ENCODE measurements at regions not wholly inside any gene's neighbourhood (a gene's known extent, or its start where the extent isn't known, plus 50 kb on each side); places are given as distances from the start of the nearest gene placed in this dataset.
"Not testable (repeated sequence)": the region's sequence is repeated elsewhere in the genome, so short reads cannot be mapped to it uniquely, and the experiment has no call there.

DNA sequence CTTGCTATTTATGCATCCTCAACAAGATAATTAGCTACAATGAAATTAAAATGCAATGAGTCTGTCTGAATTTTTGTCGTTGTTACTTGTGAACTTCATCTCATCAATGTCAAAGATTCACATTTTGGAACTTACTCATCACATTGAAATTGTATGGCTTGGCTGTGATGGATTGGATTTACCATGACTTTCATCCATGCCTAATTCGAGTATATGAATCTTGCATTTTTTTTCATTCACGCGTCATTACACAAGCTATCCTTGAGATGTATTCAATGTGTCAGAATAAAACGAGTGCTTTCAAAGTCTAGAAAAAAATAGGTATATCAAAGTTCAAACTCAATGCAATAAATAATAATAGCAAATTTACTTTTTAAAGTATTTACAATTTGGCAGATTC, 265.3 kb downstream of the MAP2K6 start:
- Histone ChIP-seq H3K27ac (ENCODE audit: low read length) (no peak overlapping the region), H3K9me3 (ENCODE audit: low read length) (no peaks in the 10 kb centered on the region), H3K4me3 (ENCODE audit: low read length) (no peak overlapping the region), H3F3A (ENCODE audit: insufficient read depth, low read length, poor library complexity, severe bottlenecking) (no peaks in the 10 kb centered on the region), H2AFZ (ENCODE audit: low read depth, low read length) (no peak overlapping the region), H3K9ac (ENCODE audit: low read length) (no peak overlapping the region), H4K20me1 (ENCODE audit: insufficient read depth) (no peaks in the 10 kb centered on the region), H3K36me3 (ENCODE audit: insufficient read depth, low read length) (no peaks in the 10 kb centered on the region), H3K79me2 (replicated peaks; ENCODE audit: insufficient read depth, low read length) (no peaks in the 10 kb centered on the region), H3K4me2 (ENCODE audit: low read length) (no peak overlapping the region), H3K9me2 (ENCODE audit: insufficient read depth, low read length) (no peaks in the 10 kb centered on the region), H3K27me3 (ENCODE audit: insufficient read depth, low read depth, low read length) (no peaks in the 10 kb centered on the region)
- no peak for TF ChIP-seq MXI1 (conservative IDR thresholded peaks at IDR 0.05; ENCODE audit: poor library complexity, severe bottlenecking)
- TF ChIP-seq EZH2 (IDR thresholded peaks at IDR 0.05; ENCODE audit: borderline replicate concordance, insufficient read depth, low read length, poor library complexity, severe bottlenecking): no peak
- TF ChIP-seq POLR2AphosphoS5 (IDR thresholded peaks at IDR 0.05): peak; percentile 9
- no peak for TF ChIP-seq SMC3 (conservative IDR thresholded peaks at IDR 0.05; ENCODE audit: poor library complexity)
- TF ChIP-seq, protein P1, sequence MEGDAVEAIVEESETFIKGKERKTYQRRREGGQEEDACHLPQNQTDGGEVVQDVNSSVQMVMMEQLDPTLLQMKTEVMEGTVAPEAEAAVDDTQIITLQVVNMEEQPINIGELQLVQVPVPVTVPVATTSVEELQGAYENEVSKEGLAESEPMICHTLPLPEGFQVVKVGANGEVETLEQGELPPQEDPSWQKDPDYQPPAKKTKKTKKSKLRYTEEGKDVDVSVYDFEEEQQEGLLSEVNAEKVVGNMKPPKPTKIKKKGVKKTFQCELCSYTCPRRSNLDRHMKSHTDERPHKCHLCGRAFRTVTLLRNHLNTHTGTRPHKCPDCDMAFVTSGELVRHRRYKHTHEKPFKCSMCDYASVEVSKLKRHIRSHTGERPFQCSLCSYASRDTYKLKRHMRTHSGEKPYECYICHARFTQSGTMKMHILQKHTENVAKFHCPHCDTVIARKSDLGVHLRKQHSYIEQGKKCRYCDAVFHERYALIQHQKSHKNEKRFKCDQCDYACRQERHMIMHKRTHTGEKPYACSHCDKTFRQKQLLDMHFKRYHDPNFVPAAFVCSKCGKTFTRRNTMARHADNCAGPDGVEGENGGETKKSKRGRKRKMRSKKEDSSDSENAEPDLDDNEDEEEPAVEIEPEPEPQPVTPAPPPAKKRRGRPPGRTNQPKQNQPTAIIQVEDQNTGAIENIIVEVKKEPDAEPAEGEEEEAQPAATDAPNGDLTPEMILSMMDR (IDR thresholded peaks at IDR 0.05; ENCODE audit: poor library complexity, severe bottlenecking): no peak
- TF ChIP-seq, protein P2, sequence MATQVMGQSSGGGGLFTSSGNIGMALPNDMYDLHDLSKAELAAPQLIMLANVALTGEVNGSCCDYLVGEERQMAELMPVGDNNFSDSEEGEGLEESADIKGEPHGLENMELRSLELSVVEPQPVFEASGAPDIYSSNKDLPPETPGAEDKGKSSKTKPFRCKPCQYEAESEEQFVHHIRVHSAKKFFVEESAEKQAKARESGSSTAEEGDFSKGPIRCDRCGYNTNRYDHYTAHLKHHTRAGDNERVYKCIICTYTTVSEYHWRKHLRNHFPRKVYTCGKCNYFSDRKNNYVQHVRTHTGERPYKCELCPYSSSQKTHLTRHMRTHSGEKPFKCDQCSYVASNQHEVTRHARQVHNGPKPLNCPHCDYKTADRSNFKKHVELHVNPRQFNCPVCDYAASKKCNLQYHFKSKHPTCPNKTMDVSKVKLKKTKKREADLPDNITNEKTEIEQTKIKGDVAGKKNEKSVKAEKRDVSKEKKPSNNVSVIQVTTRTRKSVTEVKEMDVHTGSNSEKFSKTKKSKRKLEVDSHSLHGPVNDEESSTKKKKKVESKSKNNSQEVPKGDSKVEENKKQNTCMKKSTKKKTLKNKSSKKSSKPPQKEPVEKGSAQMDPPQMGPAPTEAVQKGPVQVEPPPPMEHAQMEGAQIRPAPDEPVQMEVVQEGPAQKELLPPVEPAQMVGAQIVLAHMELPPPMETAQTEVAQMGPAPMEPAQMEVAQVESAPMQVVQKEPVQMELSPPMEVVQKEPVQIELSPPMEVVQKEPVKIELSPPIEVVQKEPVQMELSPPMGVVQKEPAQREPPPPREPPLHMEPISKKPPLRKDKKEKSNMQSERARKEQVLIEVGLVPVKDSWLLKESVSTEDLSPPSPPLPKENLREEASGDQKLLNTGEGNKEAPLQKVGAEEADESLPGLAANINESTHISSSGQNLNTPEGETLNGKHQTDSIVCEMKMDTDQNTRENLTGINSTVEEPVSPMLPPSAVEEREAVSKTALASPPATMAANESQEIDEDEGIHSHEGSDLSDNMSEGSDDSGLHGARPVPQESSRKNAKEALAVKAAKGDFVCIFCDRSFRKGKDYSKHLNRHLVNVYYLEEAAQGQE (IDR thresholded peaks at IDR 0.05; ENCODE audit: borderline replicate concordance): no peak
- no peak for TF ChIP-seq RAD21 (conservative IDR thresholded peaks at IDR 0.05)
- TF ChIP-seq TAF1 (IDR thresholded peaks at IDR 0.05; ENCODE audit: low read depth): no peak
- TF ChIP-seq EP300 (conservative IDR thresholded peaks at IDR 0.05; ENCODE audit: poor library complexity, severe bottlenecking): peak; percentile 64

DNA sequence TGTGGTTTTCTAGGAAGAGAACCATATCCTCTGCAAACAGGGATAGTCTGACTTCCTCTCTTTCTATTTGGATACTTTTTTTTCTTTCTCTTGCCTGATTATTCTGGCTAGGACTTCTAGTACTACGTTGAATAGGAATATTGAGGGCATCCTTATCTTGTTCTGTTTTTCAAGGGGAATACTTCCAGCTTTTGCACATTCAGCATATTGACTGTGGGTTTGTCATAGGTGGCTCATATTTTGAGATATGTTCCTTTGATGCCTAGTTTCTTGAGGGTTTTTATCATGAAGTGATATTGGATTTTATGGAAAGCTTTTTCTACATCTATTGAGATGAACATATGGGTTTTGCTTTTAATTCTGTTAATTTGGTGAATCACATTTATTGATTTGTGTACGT, 269.8 kb downstream of the MAP2K6 start:
- H3K9me2 ChIP-seq (ENCODE audit: insufficient read depth, low read length): no peaks in the 10 kb centered on the region
- H3K9ac ChIP-seq (ENCODE audit: low read length): no peak overlapping the region
- no peaks in the 10 kb centered on the region for H3K27me3 ChIP-seq (ENCODE audit: insufficient read depth, low read depth, low read length)
- TF ChIP-seq POLR2AphosphoS5 (IDR thresholded peaks at IDR 0.05): no peak
- no peak for TF ChIP-seq EZH2 (IDR thresholded peaks at IDR 0.05; ENCODE audit: borderline replicate concordance, insufficient read depth, low read length, poor library complexity, severe bottlenecking)
- no peak for TF ChIP-seq RAD21 (conservative IDR thresholded peaks at IDR 0.05)
- no peak for TF ChIP-seq EP300 (conservative IDR thresholded peaks at IDR 0.05; ENCODE audit: poor library complexity, severe bottlenecking)
- TF ChIP-seq SMC3 (conservative IDR thresholded peaks at IDR 0.05; ENCODE audit: poor library complexity): no peak
- TF ChIP-seq MXI1 (conservative IDR thresholded peaks at IDR 0.05; ENCODE audit: poor library complexity, severe bottlenecking): no peak
- TF ChIP-seq TAF1 (IDR thresholded peaks at IDR 0.05; ENCODE audit: low read depth): no peak
- TF ChIP-seq, protein P2 (IDR thresholded peaks at IDR 0.05; ENCODE audit: borderline replicate concordance): no peak
- TF ChIP-seq, protein P1 (IDR thresholded peaks at IDR 0.05; ENCODE audit: poor library complexity, severe bottlenecking): no peak
- H3K4me3 ChIP-seq (ENCODE audit: low read length): no peak overlapping the region
- H2AFZ ChIP-seq (ENCODE audit: low read depth, low read length): no peak overlapping the region
- H3K9me3 ChIP-seq (ENCODE audit: low read length): peaks cover 2% of the 10 kb centered on the region
- no peaks in the 10 kb centered on the region for H3K36me3 ChIP-seq (ENCODE audit: insufficient read depth, low read length)
- no peaks in the 10 kb centered on the region for H3F3A ChIP-seq (ENCODE audit: insufficient read depth, low read length, poor library complexity, severe bottlenecking)
- H4K20me1 ChIP-seq (ENCODE audit: insufficient read depth): no peaks in the 10 kb centered on the region
- no peaks in the 10 kb centered on the region for H3K79me2 ChIP-seq (replicated peaks; ENCODE audit: insufficient read depth, low read length)
- no peak overlapping the region for H3K4me2 ChIP-seq (ENCODE audit: low read length)
- no peak overlapping the region for H3K27ac ChIP-seq (ENCODE audit: low read length)

GRCh38 chr17:69685150-69685549, 270.7 kb downstream of the MAP2K6 start:
- H3K9me3 ChIP-seq (ENCODE audit: low read length); H3K9ac ChIP-seq (ENCODE audit: low read length); H3K9me2 ChIP-seq (ENCODE audit: insufficient read depth, low read length); H3F3A ChIP-seq (ENCODE audit: insufficient read depth, low read length, poor library complexity, severe bottlenecking); H3K4me2 ChIP-seq (ENCODE audit: low read length); H3K27ac ChIP-seq (ENCODE audit: low read length); H3K4me3 ChIP-seq (ENCODE audit: low read length); H3K27me3 ChIP-seq (ENCODE audit: insufficient read depth, low read depth, low read length); H3K79me2 ChIP-seq (replicated peaks; ENCODE audit: insufficient read depth, low read length); H3K36me3 ChIP-seq (ENCODE audit: insufficient read depth, low read length); H4K20me1 ChIP-seq (ENCODE audit: insufficient read depth); H2AFZ ChIP-seq (ENCODE audit: low read depth, low read length): not testable (repeated sequence)
